Tibial nerve (tissue), 4 donors: ENCODE measurements at regions not wholly inside any gene's neighbourhood (a gene's known extent, or its start where the extent isn't known, plus 50 kb on each side); places are given as distances from the start of the nearest gene placed in this dataset.

Experiments
- DNase-seq, 2 donors: peaks; one replicate each; pipeline ENCODE4 v3.0.0-alpha.2; 2019; ENCODE audit warnings: low spot score in 2 of 2
- H3K27ac ChIP-seq, 4 donors: fragments of 200-600 bp; sonication (generic) in 3 of 4; one replicate each; pipeline ENCODE4 v1.5.1; 2017 to 2019; ENCODE audit warnings: mild to moderate bottlenecking in 1 of 4
- H3K27me3 ChIP-seq, 2 donors: fragments of 200-600 bp; sonication (generic) in 1 of 2; one replicate each; pipeline versions ENCODE4 v1.5.1 to v1.6.0; 2017 to 2019
- H3K36me3 ChIP-seq, 3 donors: fragments of 200-600 bp; sonication (generic); one replicate each; pipeline ENCODE4 v1.5.1; 2018 to 2019
- H3K4me1 ChIP-seq, 4 donors: fragments of 200-600 bp; sonication (generic) in 3 of 4; one replicate each; pipeline ENCODE4 v1.5.1; 2017 to 2019
- H3K4me3 ChIP-seq, 4 donors: fragments of 200-600 bp; sonication (generic) in 3 of 4; one replicate each; pipeline ENCODE4 v1.5.1; 2017 to 2019; ENCODE audit warnings: mild to moderate bottlenecking in 1 of 4, moderate library complexity in 1 of 4
- H3K9me3 ChIP-seq, 4 donors: fragments of 200-600 bp; sonication (generic) in 3 of 4; one replicate each; pipeline ENCODE4 v1.5.1; 2017 to 2019
- EP300 ChIP-seq, 2 donors: sonication (generic); formaldehyde crosslinking; IDR thresholded peaks; one replicate each; pipeline ENCODE4 v1.6.1; 2017; ENCODE audit warnings: antibody characterized with exemption in 2 of 2, mild to moderate bottlenecking in 1 of 2
- POLR2A ChIP-seq, 2 donors: fragments of 450-650 bp; IDR thresholded peaks; one replicate each; pipeline ENCODE4 v1.6.1; 2017; ENCODE audit warnings: antibody characterized with exemption in 2 of 2, mild to moderate bottlenecking in 2 of 2, moderate library complexity in 2 of 2
- WGBS, 2 donors: methylation state at CpG; one replicate each; pipeline ENCODE4 v1.1.5; 2018; 5-methylcytosine and 5-hydroxymethylcytosine counted together
- TF ChIP-seq, protein P1 (sequence below), 5 experiments: fragments of 200-600 bp in 3 of 5; fragments of 450-650 bp in 2 of 5; sonication (generic) in 3 of 5; IDR thresholded peaks; one replicate each; pipeline ENCODE4 v1.5.1; 2016 to 2019; ENCODE audit warnings: antibody characterized with exemption in 5 of 5, mild to moderate bottlenecking in 3 of 5, moderate library complexity in 2 of 5

DNA sequence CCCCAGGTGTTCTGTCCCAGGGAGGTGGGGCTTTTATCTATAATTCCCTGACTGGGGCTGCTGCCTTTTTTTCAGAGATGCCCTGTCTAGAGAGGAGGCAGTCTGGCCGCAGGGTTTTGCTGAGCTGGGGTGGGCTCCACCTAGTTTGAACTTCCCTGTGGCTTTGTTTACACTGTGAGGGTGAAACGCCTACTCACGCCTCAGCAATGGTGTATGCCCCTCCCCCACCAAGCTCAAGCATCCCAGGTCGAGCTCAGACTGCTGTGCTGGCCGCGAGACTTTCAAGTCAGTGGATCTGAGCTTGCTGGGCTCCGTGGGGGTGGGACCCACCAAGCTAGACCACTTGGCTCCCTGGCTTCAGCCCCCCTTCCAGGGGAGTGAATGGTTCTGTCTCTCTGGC is 124.3 kb downstream of the CENPF start:
- WGBS, 2 donors = 61 to 63% methylated on average over 4 to 7 of the region's 7 CpGs
- TF ChIP-seq EP300 (IDR thresholded peaks at IDR 0.05) = no peak
- no peak for TF ChIP-seq POLR2A (IDR thresholded peaks at IDR 0.05)
- TF ChIP-seq, protein P1, sequence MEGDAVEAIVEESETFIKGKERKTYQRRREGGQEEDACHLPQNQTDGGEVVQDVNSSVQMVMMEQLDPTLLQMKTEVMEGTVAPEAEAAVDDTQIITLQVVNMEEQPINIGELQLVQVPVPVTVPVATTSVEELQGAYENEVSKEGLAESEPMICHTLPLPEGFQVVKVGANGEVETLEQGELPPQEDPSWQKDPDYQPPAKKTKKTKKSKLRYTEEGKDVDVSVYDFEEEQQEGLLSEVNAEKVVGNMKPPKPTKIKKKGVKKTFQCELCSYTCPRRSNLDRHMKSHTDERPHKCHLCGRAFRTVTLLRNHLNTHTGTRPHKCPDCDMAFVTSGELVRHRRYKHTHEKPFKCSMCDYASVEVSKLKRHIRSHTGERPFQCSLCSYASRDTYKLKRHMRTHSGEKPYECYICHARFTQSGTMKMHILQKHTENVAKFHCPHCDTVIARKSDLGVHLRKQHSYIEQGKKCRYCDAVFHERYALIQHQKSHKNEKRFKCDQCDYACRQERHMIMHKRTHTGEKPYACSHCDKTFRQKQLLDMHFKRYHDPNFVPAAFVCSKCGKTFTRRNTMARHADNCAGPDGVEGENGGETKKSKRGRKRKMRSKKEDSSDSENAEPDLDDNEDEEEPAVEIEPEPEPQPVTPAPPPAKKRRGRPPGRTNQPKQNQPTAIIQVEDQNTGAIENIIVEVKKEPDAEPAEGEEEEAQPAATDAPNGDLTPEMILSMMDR (IDR thresholded peaks at IDR 0.05) = no peak
- no peak overlapping the region for H3K27ac ChIP-seq

DNA sequence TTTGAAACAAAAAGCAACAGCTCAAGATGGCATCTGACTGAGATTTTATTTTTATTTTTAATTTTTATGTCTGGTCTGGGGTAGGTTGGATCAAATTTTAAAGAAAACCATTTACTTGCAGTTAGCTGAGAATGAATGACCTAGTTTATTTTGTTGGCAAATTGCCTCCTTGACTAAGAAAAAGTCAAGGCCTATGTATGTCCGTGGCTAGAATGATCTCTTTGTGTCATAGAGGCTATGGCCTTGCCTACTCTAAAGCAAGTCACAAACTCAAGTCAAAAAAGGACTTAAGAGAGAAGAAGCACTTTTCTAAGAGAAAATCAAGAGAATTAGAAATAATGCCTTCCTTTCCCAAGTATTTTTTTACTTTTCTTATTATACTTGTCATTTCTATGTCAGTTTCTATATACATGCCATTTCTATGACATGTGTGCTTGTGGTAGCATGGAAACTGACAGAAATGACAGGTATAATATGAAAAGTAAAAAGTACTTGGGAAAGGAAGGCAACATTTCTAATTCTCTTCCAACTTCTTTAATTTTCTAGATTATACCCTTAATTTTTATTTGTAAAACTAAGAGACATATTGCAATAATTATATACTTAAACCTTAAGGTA is 136.7 kb downstream of the CENPF start:
- Histone ChIP-seq H3K9me3 (no peaks in the 10 kb centered on the region), H3K4me3 (no peak overlapping the region), H3K27ac (no peak overlapping the region), H3K36me3 (no peaks in the 10 kb centered on the region), H3K4me1 (no peaks in the 10 kb centered on the region), H3K27me3 (no peaks in the 10 kb centered on the region)
- TF ChIP-seq EP300 (IDR thresholded peaks at IDR 0.05) (no peak), POLR2A (IDR thresholded peaks at IDR 0.05) (no peak)
- TF ChIP-seq, protein P1 (IDR thresholded peaks at IDR 0.05) = no peak
- WGBS, 2 donors = 16 to 20% methylated on average over 1 of the region's 1 CpG
- no peak for DNase-seq

More for the DNA sequence above, 124.3 kb downstream of the CENPF start:
- Histone ChIP-seq H3K4me3 (no peak overlapping the region), H3K9me3 (peaks cover 0 to 21% (median 0%) of the 10 kb centered on the region in 4 donors), H3K36me3 (no peaks in the 10 kb centered on the region), H3K4me1 (no peaks in the 10 kb centered on the region), H3K27me3 (no peaks in the 10 kb centered on the region)
- no peak for DNase-seq

DNA sequence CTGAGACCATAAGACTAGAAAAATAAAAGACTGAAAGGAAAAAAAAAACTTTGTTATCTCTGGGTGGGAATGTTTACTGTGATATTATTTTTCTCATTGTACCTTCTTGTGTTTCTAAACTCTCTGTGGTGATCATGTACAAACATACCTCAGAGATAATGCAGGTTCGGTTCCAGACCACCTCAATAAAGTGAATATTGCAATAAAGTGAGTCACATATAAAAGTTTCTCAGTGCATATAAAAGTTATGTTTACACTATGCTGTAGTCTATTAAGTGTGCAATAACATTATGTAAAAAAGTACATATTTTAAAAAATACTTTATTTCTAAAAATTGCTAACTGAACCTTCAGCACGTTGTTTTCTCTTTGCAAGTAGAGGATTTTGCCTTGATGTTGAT is 137.5 kb downstream of the CENPF start:
- no peaks in the 10 kb centered on the region for H3K27me3 ChIP-seq
- H3K27ac ChIP-seq = no peak overlapping the region
- no peaks in the 10 kb centered on the region for H3K9me3 ChIP-seq
- 85 to 93% methylated on average over 2 of the region's 2 CpGs for WGBS, 2 donors
- TF ChIP-seq EP300 (IDR thresholded peaks at IDR 0.05) (no peak), POLR2A (IDR thresholded peaks at IDR 0.05) (no peak)
- TF ChIP-seq, protein P1 (IDR thresholded peaks at IDR 0.05) = no peak
- DNase-seq = no peak
- no peaks in the 10 kb centered on the region for H3K36me3 ChIP-seq
- H3K4me1 ChIP-seq = no peaks in the 10 kb centered on the region
- no peak overlapping the region for H3K4me3 ChIP-seq

DNA sequence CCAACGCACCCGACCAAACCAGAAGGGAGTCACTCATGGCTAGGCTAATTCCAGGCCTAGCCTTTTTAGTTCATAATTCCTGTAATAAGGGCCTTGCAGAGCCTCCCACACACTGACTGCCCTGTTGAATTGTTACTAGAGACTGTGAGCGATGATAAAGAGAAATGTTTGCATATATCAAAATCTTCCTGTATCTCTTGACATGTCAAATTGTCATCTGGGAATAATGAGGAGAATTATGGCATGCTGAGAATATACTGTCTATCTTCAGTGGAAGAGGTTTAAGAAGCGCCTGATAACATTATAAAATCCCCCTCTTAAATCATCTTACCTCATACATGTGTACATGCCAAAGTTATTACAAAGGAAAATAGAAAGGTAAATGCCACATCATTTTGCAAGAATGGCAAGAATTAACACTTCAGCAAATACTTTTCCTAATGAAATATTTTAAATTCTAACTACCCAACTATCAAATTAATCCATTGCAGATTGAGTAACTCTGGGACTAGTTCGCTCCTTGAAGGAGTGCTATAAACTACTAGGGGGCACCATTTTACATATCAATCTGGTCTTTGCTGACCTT is 144.1 kb downstream of the CENPF start:
- H3K4me1 ChIP-seq = no peaks in the 10 kb centered on the region
- H3K27ac ChIP-seq = no peak overlapping the region
- 80 to 94% methylated on average over 5 of the region's 5 CpGs for WGBS, 2 donors
- H3K4me3 ChIP-seq = no peak overlapping the region
- no peaks in the 10 kb centered on the region for H3K36me3 ChIP-seq
- H3K9me3 ChIP-seq = no peaks in the 10 kb centered on the region
- TF ChIP-seq POLR2A (IDR thresholded peaks at IDR 0.05) = no peak
- no peak for TF ChIP-seq EP300 (IDR thresholded peaks at IDR 0.05)
- TF ChIP-seq, protein P1 (IDR thresholded peaks at IDR 0.05) = no peak
- DNase-seq = no peak
- H3K27me3 ChIP-seq = no peaks in the 10 kb centered on the region

DNA sequence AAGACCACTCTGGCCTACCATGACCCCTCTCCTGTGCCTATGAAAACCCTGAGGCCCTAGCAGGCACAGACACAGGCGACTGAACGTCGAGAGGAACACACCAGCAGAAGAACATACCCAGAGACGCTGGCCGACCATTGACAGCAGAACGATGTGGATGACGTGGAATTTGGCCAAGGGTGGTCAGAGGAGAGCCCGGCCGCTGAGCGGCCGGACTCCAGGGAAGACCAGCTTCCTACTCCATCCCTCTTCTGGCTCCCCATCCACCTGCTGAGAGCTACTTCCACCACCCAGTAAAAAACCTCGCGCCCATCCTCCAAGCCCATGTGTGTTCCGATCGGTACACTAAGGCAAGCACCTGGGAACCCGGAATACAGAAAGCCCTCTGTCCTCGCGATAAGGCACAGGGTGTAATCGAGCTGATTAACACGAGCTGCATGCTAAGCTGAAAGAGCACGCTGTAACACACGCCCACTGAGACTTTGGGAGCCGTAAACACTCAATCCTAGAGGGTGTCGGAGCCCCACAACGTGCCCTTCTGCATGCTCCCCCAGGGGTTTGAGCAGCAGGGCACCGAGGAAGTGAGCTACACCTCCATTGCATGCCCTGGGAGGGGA is 150.3 kb downstream of the CENPF start:
- WGBS, 2 donors = 87 to 89% methylated on average over 26 of the region's 26 CpGs
- peaks cover 0 to 12% (median under 1%) of the 10 kb centered on the region in 4 donors for H3K9me3 ChIP-seq
- H3K27ac ChIP-seq = no peak overlapping the region
- TF ChIP-seq EP300 (IDR thresholded peaks at IDR 0.05) = no peak
- TF ChIP-seq, protein P1 (IDR thresholded peaks at IDR 0.05) = no peak
- no peak for TF ChIP-seq POLR2A (IDR thresholded peaks at IDR 0.05)
- no peak overlapping the region for H3K4me3 ChIP-seq
- H3K27me3 ChIP-seq = no peaks in the 10 kb centered on the region
- no peaks in the 10 kb centered on the region for H3K4me1 ChIP-seq
- H3K36me3 ChIP-seq = no peaks in the 10 kb centered on the region
- DNase-seq = no peak
